A673 (cell line): ENCODE measurements at regions not wholly inside any gene's neighbourhood (a gene's known extent, or its start where the extent isn't known, plus 50 kb on each side); places are given as distances from the start of the nearest gene placed in this dataset.

Experiments used
- BruUV-seq: library from RNA; stranded (reverse); fragments of 400-500 nt; replicated peaks from 2 replicates; lab custom pipeline; 2021; lab: Mats Ljungman, UMichigan
- CTCF ChIA-PET: fragments of 300-600 bp; sonication (Branson Sonifier 250); formaldehyde crosslinking; loops from one replicate; lab custom pipeline; 2022; ENCODE audit warnings: antibody characterized with exemption; lab: Charles Lee
- POLR2A ChIA-PET: fragments of 300-600 bp; sonication (Branson Sonifier 250); formaldehyde crosslinking; loops from one replicate; lab custom pipeline; 2022; ENCODE audit warnings: antibody characterized with exemption; ENCODE audit not compliant: low non-redundant PET; lab: Charles Lee
- DNase-seq: peaks from one replicate; pipeline ENCODE4 v3.0.0-alpha.2; 2015; ENCODE audit warnings: low spot score
- H3K27ac ChIP-seq: fragments of 200-600 bp; sonication (generic); 2 replicates; pipeline ENCODE4 v1.5.1; 2016; ENCODE audit warnings: mixed run types, low read depth, mild to moderate bottlenecking, mixed read lengths, antibody characterized with exemption, low read length; ENCODE audit not compliant: poor library complexity, severe bottlenecking
- H3K27me3 ChIP-seq: fragments of 200-600 bp; sonication (generic); replicated peaks from 2 replicates; pipeline ENCODE4 v1.6.1; 2017; ENCODE audit warnings: mixed run types, low read depth, mild to moderate bottlenecking, mixed read lengths, antibody characterized with exemption, low read length; ENCODE audit not compliant: insufficient read depth, poor library complexity
- H3K36me3 ChIP-seq: fragments of 200-600 bp; sonication (generic); 2 replicates; pipeline ENCODE4 v1.6.1; 2016; ENCODE audit warnings: mixed run types, mild to moderate bottlenecking, mixed read lengths, antibody characterized with exemption, low read length; ENCODE audit not compliant: insufficient read depth, poor library complexity, severe bottlenecking
- H3K4me1 ChIP-seq: fragments of 200-600 bp; sonication (generic); 2 replicates; pipeline ENCODE4 v1.6.1; 2017; ENCODE audit warnings: mixed run types, mild to moderate bottlenecking, mixed read lengths, antibody characterized with exemption, low read length; ENCODE audit not compliant: insufficient read depth, poor library complexity, severe bottlenecking
- H3K4me3 ChIP-seq: fragments of 200-600 bp; sonication (generic); 2 replicates; pipeline ENCODE4 v1.5.1; 2016; ENCODE audit warnings: low read depth, mixed run types, mild to moderate bottlenecking, mixed read lengths, low read length; ENCODE audit not compliant: poor library complexity, severe bottlenecking
- H3K9me3 ChIP-seq: fragments of 200-600 bp; sonication (generic); 2 replicates; pipeline ENCODE4 v1.6.1; 2016; ENCODE audit warnings: mixed run types, low read depth, mild to moderate bottlenecking, mixed read lengths, antibody characterized with exemption, low read length; ENCODE audit not compliant: poor library complexity, severe bottlenecking
- EZH2 ChIP-seq: fragments of 200-600 bp; sonication (generic); IDR thresholded peaks from 2 replicates; pipeline ENCODE4 v1.6.1; 2017; ENCODE audit warnings: borderline replicate concordance, low read depth, mild to moderate bottlenecking, mixed read lengths, antibody characterized with exemption, low read length; ENCODE audit not compliant: poor library complexity, severe bottlenecking
- intact Hi-C: fragments of 100-400 bp; cut with micrococcal nuclease; formaldehyde crosslinking; loops from one replicate; pipeline ENCODE4 v1.10.0; 2022; ENCODE audit not compliant: unreplicated experiment
- TF ChIP-seq, protein P1 (sequence below): fragments of 300-800, 200-600 bp; sonication (generic); conservative IDR thresholded peaks from 2 replicates; pipeline ENCODE4 v1.5.1; 2017; ENCODE audit warnings: low read depth, mild to moderate bottlenecking, antibody characterized with exemption, low read length, moderate library complexity, mixed read lengths

DNA sequence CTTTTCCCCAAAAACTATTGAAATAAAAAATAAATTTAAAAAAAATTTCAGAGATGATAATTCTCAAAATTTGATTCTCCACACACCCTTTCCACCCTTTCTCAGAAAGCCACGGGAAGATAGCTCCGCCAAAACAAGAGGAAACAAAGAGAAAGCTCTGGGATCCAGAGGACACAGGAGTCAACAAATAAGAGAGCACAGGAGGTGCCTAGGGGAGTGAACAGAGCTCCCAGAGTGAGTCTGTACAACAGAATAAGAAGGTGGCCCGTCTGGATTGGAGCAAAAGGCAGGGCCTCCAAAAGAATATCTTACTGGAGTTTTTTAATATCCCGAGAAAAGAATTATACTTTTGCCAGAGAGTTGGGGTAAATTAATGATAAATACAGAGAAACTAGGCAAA, 96.3 kb upstream of the DRD2 start:
- DNase-seq, result no peak
- BruUV-seq, result no TSS peak
- TF ChIP-seq EZH2, result no peak
- TF ChIP-seq, protein P1, sequence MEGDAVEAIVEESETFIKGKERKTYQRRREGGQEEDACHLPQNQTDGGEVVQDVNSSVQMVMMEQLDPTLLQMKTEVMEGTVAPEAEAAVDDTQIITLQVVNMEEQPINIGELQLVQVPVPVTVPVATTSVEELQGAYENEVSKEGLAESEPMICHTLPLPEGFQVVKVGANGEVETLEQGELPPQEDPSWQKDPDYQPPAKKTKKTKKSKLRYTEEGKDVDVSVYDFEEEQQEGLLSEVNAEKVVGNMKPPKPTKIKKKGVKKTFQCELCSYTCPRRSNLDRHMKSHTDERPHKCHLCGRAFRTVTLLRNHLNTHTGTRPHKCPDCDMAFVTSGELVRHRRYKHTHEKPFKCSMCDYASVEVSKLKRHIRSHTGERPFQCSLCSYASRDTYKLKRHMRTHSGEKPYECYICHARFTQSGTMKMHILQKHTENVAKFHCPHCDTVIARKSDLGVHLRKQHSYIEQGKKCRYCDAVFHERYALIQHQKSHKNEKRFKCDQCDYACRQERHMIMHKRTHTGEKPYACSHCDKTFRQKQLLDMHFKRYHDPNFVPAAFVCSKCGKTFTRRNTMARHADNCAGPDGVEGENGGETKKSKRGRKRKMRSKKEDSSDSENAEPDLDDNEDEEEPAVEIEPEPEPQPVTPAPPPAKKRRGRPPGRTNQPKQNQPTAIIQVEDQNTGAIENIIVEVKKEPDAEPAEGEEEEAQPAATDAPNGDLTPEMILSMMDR, result no peak
- H3K9me3 ChIP-seq, result no peaks in the 10 kb centered on the region
- H3K27ac ChIP-seq, result no peak overlapping the region
- no peak overlapping the region for H3K4me3 ChIP-seq
- ChIA-PET CTCF (no interaction called here), POLR2A (interaction anchor here (0.5 kb wide), 1 partner anchor 1153 kb away, joined by 3 read pairs; no protein-coding TSS in a partner anchor)
- no peaks in the 10 kb centered on the region for H3K36me3 ChIP-seq
- no peaks in the 10 kb centered on the region for H3K4me1 ChIP-seq
- intact Hi-C loops, result no loop called here
- no peaks in the 10 kb centered on the region for H3K27me3 ChIP-seq

DNA sequence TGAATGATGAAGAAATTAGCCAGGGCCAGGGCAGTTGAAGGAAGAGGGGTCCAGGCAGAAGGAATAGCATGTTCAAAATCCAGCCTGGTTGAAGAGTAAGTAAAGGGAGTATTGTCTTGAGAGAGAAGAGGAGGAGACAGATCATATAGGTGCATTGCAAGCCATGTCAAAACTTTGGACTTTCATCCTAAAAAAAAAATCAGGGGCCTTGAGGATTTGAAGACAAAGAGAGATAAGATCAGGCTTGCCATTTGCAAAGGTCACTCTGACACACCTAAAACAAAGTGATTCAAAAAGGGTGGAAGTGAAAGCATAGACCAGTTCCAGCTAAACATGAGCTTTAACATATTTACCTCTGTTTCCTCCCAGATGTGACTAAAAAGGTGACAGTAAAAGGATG, 95.7 kb upstream of the DRD2 start:
- H3K9me3 ChIP-seq, result no peaks in the 10 kb centered on the region
- H3K27ac ChIP-seq, result no peak overlapping the region
- ChIA-PET CTCF (no interaction called here), POLR2A (no interaction called here)
- no TSS peak for BruUV-seq
- no peaks in the 10 kb centered on the region for H3K4me1 ChIP-seq
- intact Hi-C loops, result no loop called here
- TF ChIP-seq EZH2, result no peak
- TF ChIP-seq, protein P1, result no peak
- H3K27me3 ChIP-seq, result no peaks in the 10 kb centered on the region
- H3K4me3 ChIP-seq, result no peak overlapping the region
- no peaks in the 10 kb centered on the region for H3K36me3 ChIP-seq
- no peak for DNase-seq

DNA sequence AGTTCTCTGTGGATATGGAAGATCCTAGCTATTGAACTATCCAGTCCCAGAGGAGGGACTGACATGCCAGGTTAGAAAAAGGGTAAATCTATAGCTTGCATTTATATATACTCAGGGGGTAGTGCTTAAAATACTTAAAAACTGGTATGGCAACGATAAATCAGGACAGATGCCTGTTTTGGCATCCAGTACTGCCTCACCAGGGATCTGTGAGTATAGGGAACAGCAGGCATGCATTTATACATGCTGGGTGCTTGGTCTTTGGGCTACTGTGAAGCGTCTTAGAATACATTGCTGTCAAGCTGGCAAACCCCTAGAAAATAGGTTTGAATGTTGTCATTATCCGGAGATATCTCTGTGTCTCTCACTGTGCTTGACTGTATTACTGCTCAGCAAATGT, 94.2 kb upstream of the DRD2 start:
- H3K36me3 ChIP-seq, result no peaks in the 10 kb centered on the region
- BruUV-seq, result no TSS peak
- no peak overlapping the region for H3K4me3 ChIP-seq
- POLR2A ChIA-PET, result no interaction called here
- H3K27ac ChIP-seq, result no peak overlapping the region
- TF ChIP-seq EZH2, result no peak
- TF ChIP-seq, protein P1, result no peak
- peaks cover 12% of the 10 kb centered on the region for H3K27me3 ChIP-seq
- intact Hi-C loops, result no loop called here
- H3K9me3 ChIP-seq, result no peaks in the 10 kb centered on the region
- no peaks in the 10 kb centered on the region for H3K4me1 ChIP-seq
- CTCF ChIA-PET, result interaction anchor here (0.9 kb wide), 1 partner anchor 11 kb away, joined by 3 read pairs; no protein-coding TSS in a partner anchor
- no peak for DNase-seq
